AG10803 (cell line): ENCODE measurements at regions not wholly inside any gene's neighbourhood (a gene's known extent, or its start where the extent isn't known, plus 50 kb on each side); places are given as distances from the start of the nearest gene placed in this dataset.

ENCODE experiments used
- DNase-seq: peaks from one replicate; pipeline ENCODE4 v3.0.0; 2010; ENCODE audit warnings: low read depth
- H3K4me3 ChIP-seq: 2 replicates; pipeline ENCODE4 v1.5.1; 2011; ENCODE audit warnings: mild to moderate bottlenecking, low read length, control low read depth
- CTCF ChIP-seq: conservative IDR thresholded peaks from 2 replicates; pipeline ENCODE4 v1.5.1; 2011; ENCODE audit warnings: mild to moderate bottlenecking, low read length, control low read depth, inconsistent platforms

- no peak overlapping the region for H3K4me3 ChIP-seq
- no peak for DNase-seq
- TF ChIP-seq CTCF = no peak
These were observed 242.7 kb upstream of the IPO5 start for GRCh38 chr13:97710797-97711196.

GRCh38 chr13:97712770-97713169 lies 240.7 kb upstream of the IPO5 start:
- no peak overlapping the region for H3K4me3 ChIP-seq
- DNase-seq = no peak
- no peak for TF ChIP-seq CTCF

GRCh38 chr13:97715763-97716162 lies 237.7 kb upstream of the IPO5 start:
- no peak for DNase-seq
- TF ChIP-seq CTCF = no peak
- H3K4me3 ChIP-seq = no peak overlapping the region

DNA sequence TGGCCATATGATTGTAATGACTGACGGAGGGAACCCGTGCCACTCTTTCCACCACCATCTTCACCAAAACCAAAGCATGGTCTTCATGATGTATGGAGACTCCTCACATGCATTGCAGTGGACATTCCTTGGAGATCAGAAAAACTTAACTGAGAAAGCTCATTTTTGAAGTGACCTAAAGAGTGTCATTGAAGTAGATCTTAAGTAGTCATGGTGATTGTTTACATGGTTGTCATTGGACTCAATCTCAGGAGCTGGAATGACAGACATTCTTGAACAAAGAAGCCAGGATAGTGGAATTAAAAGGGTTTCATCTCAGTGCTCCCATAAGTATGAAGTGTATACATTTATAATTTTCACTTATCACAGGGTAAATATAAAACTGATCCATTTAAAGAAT lies 236.7 kb upstream of the IPO5 start:
- no peak for DNase-seq
- no peak for TF ChIP-seq CTCF

DNA sequence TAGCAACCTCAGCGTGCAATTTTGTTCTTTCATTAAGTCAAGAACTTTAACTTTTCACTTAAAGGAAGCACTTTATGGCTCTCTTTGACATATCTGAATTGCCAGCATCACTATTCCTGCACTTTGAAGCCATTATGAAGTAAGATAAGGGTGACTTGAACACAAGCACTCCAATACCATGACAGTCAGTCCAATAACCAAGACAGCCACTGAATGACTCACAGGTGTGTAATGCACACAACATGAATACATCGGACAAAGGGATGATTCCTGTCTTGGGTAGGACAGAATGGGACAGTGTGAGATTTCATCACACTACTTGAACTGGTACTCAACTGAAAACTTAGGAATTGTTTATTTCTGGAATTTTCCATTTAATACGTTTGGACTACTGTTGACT lies 233.7 kb upstream of the IPO5 start:
- TF ChIP-seq CTCF = no peak
- no peak overlapping the region for H3K4me3 ChIP-seq
- no peak for DNase-seq

More for the DNA sequence above, 236.7 kb upstream of the IPO5 start:
- no peak overlapping the region for H3K4me3 ChIP-seq

GRCh38 chr13:97720896-97721295 lies 232.6 kb upstream of the IPO5 start:
- H3K4me3 ChIP-seq = no peak overlapping the region
- DNase-seq = no peak
- no peak for TF ChIP-seq CTCF

DNA sequence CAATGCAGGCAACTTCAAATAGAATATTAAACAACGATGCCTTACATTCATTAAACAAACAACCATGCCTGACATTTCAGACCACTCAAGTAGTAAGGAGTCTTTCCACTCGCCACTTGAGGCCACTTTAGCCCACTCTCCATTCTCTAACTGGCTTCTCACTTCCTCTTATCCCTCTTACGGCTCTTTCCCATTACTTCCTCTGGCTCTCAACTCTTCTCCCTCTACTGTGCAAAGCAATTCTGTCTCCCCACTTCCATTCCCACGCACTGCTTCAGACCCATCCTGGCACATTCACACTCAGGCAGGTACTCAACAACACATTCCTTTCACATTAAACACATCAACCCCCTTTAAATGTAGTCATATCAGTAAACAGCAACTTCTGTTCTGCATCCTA lies 229.8 kb upstream of the IPO5 start:
- H3K4me3 ChIP-seq = no peak overlapping the region
- DNase-seq = no peak
- no peak for TF ChIP-seq CTCF
